Aorta (tissue), 5 donors: ENCODE measurements at regions not wholly inside any gene's neighbourhood (a gene's known extent, or its start where the extent isn't known, plus 50 kb on each side); places are given as distances from the start of the nearest gene placed in this dataset.
"Not testable (repeated sequence)": the region's sequence is repeated elsewhere in the genome, so short reads cannot be mapped to it uniquely, and the experiment has no call there.

Experiments
- ATAC-seq: fragments of 200-7000 bp; cut with Tn5 transposase; one replicate; pipeline ENCODE4 v1.9.1; 2022; ENCODE audit warnings: moderate library complexity; ENCODE audit not compliant: low FRiP score
- DNase-seq, 2 donors: peaks; one replicate each; pipeline ENCODE4 v3.0.0-alpha.2; 2020
- H3K27ac ChIP-seq, 2 donors: one replicate each; pipeline ENCODE4 v1.5.1; 2013; ENCODE audit warnings: low read length in 2 of 2, mild to moderate bottlenecking in 2 of 2, moderate library complexity in 2 of 2, control low read depth in 1 of 2, inconsistent platforms in 1 of 2, low read depth in 1 of 2
- H3K27me3 ChIP-seq, 2 donors: one replicate each; pipeline ENCODE4 v1.6.1; 2013; ENCODE audit warnings: control low read depth in 1 of 2, low read length in 1 of 2, mild to moderate bottlenecking in 1 of 2, moderate library complexity in 1 of 2; ENCODE audit not compliant: insufficient read depth in 2 of 2, control insufficient read depth in 1 of 2
- H3K36me3 ChIP-seq, 2 donors: one replicate each; pipeline ENCODE4 v1.6.1; 2013; ENCODE audit warnings: control low read depth in 1 of 2, low read length in 1 of 2, mild to moderate bottlenecking in 1 of 2; ENCODE audit not compliant: insufficient read depth in 2 of 2, control insufficient read depth in 1 of 2
- H3K4me1 ChIP-seq, 2 donors: one replicate each; pipeline ENCODE4 v1.6.1; 2013; ENCODE audit warnings: low read length in 2 of 2, control low read depth in 1 of 2, mild to moderate bottlenecking in 1 of 2, moderate library complexity in 1 of 2; ENCODE audit not compliant: insufficient read depth in 2 of 2, control insufficient read depth in 1 of 2
- H3K4me3 ChIP-seq, 2 donors: one replicate each; pipeline ENCODE4 v1.5.1; 2013; ENCODE audit warnings: low read length in 2 of 2, control low read depth in 1 of 2, mild to moderate bottlenecking in 1 of 2
- H3K9me3 ChIP-seq: one replicate; pipeline ENCODE4 v1.6.1; 2013; ENCODE audit warnings: mild to moderate bottlenecking, low read length; ENCODE audit not compliant: control insufficient read depth
- WGBS, 2 donors: extraction: QIAGEN DNeasy Blood & Tissue Kit; methylation state at CpG; one replicate each; pipeline ENCODE4 v1.1.7; 2013; 5-methylcytosine and 5-hydroxymethylcytosine counted together
- intact Hi-C, 2 donors: fragments of 100-400 bp; cut with DNase I; formaldehyde crosslinking; loops; one replicate each; pipeline versions ENCODE4 v1.14.2 to v1.15.0; 2022
- donor health status: healthy with polysubstance abuse.
- donor health status: Bipolar disorder and iron deficiency.
- donor health status: DM: no; HTN: no; CAD: no.
- donor health status: DM: no; HTN: no; CAD: no.
- donor health status: DM: yes; HTN: yes; CAD: no.

DNA sequence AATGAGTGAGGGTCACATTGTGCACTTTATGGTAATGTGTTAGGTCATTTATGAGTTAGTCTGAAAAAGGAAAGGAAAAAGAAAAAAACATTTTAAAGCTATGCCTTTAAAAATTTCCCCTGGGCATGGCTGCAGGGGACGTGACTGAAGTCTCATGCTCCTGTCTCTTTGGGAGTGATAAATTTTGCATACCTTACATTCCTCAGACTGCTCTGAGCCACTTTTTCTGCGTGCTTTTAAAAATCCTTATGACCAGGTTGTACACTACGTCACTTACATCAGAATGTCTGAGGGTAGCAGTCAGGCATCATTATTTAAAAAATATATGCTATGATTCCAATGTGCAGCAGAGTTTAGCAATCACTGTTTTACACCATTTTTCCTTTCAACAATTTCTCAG lies 121.2 kb downstream of the RFPL4B start:
- no peak for DNase-seq
- Histone ChIP-seq H3K9me3 (no peaks in the 10 kb centered on the region), H3K27me3 (no peaks in the 10 kb centered on the region), H3K4me3 (no peak overlapping the region), H3K36me3 (no peaks in the 10 kb centered on the region), H3K27ac (no peak overlapping the region), H3K4me1 (peaks cover 0 to 1% of the 10 kb centered on the region in 2 donors)
- no peak for ATAC-seq
- intact Hi-C loops = no loop called here
- 21 to 23% methylated on average over 3 of the region's 3 CpGs for WGBS, 2 donors

DNA sequence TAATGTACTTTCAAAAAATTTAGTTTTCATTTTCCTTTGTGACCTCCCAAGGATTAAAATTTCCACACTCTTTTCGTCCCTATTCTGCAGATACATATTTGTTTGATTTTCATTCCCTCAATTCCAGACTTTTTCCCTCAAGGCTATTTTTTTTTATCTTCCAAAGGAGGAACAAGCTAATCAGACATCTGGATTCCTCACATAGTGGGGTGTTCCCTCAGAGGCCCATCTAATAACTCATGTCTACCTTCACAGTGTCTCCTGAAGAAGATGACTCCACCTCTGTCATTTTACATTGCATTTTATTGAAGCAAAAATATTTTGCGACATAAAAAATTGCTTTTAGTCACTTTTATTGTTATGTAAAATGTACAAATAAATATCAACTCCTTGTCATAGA lies 122.2 kb downstream of the RFPL4B start:
- ATAC-seq = no peak
- 83 to 87% methylated on average over 2 of the region's 2 CpGs for whole genome bisulfite sequencing, 2 donors
- Histone ChIP-seq H3K27ac (no peak overlapping the region), H3K4me3 (no peak overlapping the region), H3K36me3 (no peaks in the 10 kb centered on the region), H3K27me3 (no peaks in the 10 kb centered on the region), H3K9me3 (no peaks in the 10 kb centered on the region), H3K4me1 (peaks cover 0 to 1% of the 10 kb centered on the region in 2 donors)
- intact Hi-C loops = no loop called here
- no peak for DNase-seq

DNA sequence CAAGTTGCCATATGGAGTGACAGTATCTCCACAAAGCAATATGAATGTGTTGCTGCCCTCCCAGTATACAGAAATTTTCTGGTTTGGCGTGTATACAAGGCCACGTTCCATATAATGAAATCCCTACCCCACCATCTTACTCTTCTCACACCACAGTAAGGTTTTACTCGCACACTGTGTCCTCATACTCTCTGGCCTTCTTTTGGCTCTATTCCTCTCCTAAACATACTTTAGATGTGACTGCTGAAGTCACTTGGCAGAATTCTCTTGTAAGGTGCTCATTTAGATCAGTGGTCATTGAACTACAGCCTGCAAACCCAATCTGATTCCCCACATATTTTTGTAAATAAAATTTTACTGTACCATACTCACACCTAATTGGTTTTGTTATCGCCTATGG lies 123.2 kb downstream of the RFPL4B start:
- no peak for ATAC-seq
- no peak for DNase-seq
- 90 to 91% methylated on average over 4 of the region's 4 CpGs for WGBS, 2 donors

DNA sequence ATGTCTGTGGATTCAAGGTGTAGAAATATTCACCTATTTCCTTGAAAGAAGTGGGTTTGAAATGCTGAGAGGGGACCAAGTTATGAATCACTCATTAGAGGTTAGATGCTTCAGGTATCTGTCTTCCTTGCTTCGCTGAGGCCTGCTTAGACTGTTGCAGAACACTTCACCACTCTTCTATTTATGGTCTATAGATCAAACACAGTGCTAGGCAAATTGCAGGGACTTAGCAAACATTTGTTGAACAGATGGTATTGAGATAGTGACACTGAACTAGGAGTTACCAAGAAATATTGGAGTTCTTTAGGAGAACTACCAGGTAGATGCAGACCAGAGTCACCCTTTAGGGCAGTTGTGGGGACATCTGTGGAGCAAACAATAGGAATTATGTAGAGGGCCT lies 123.8 kb downstream of the RFPL4B start:
- Histone ChIP-seq H3K9me3 (no peaks in the 10 kb centered on the region), H3K36me3 (no peaks in the 10 kb centered on the region), H3K4me3 (no peak overlapping the region), H3K27me3 (no peaks in the 10 kb centered on the region), H3K27ac (no peak overlapping the region), H3K4me1 (no peaks in the 10 kb centered on the region)
- intact Hi-C loops = no loop called here
- WGBS, 2 donors = 91 to 95% methylated on average over 1 of the region's 1 CpG
- peak; percentile 44 for ATAC-seq
- DNase-seq = no peak

More for the DNA sequence above, 123.2 kb downstream of the RFPL4B start:
- no peaks in the 10 kb centered on the region for H3K27me3 ChIP-seq
- H3K36me3 ChIP-seq = no peaks in the 10 kb centered on the region
- no peak overlapping the region for H3K27ac ChIP-seq
- H3K4me1 ChIP-seq = no peaks in the 10 kb centered on the region
- intact Hi-C loops = no loop called here
- H3K4me3 ChIP-seq = no peak overlapping the region
- no peaks in the 10 kb centered on the region for H3K9me3 ChIP-seq

DNA sequence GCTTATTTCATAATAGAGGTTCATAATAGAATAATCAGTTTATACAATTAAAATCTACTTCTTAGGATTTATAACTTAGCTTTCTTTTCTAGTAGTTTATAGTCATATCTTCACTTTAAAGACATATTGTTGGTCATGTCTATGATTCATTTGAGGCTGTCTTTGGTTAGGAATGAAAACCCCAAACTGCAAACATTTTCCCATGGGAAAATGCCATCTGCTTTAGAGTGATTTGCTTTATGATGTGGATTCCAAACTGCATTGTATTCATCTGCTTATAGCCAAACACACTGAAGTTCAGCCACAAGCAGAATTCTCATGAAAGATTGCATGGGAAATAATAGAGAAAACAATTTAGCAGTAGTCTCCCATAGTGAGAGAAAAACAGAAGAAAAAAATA lies 128.0 kb downstream of the RFPL4B start:
- intact Hi-C loops = no loop called here
- H3K4me3 ChIP-seq = no peak overlapping the region
- ATAC-seq = no peak

DNA sequence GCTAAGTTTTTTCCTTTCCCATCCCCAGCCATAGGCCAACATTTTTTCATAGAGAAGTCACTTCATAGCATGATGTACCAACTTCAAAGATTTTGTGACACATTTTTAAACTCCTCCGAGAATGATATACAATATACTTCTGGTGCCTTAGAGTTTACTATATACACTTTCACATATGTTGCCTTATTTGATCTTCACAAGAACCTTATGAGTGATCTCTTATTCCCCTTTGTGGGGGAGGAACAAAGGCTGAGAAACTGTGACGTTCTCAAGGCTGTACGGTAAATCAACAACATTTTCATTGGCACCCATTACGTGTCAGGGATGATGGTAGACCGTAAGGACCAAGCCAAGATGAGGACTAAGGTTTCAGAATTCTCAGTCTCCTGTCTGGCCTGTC lies 130.0 kb downstream of the RFPL4B start:
- Histone ChIP-seq H3K4me3 (no peak overlapping the region), H3K27me3 (no peaks in the 10 kb centered on the region), H3K4me1 (no peaks in the 10 kb centered on the region), H3K36me3 (no peaks in the 10 kb centered on the region), H3K9me3 (no peaks in the 10 kb centered on the region), H3K27ac (no peak overlapping the region)
- 81 to 86% methylated on average over 5 of the region's 5 CpGs for WGBS, 2 donors
- intact Hi-C loops = no loop called here
- no peak for DNase-seq
- ATAC-seq = no peak

More for the DNA sequence above, 128.0 kb downstream of the RFPL4B start:
- Histone ChIP-seq H3K27me3 (no peaks in the 10 kb centered on the region), H3K9me3 (no peaks in the 10 kb centered on the region), H3K4me1 (no peaks in the 10 kb centered on the region), H3K36me3 (no peaks in the 10 kb centered on the region), H3K27ac (no peak overlapping the region)
- no peak for DNase-seq

DNA sequence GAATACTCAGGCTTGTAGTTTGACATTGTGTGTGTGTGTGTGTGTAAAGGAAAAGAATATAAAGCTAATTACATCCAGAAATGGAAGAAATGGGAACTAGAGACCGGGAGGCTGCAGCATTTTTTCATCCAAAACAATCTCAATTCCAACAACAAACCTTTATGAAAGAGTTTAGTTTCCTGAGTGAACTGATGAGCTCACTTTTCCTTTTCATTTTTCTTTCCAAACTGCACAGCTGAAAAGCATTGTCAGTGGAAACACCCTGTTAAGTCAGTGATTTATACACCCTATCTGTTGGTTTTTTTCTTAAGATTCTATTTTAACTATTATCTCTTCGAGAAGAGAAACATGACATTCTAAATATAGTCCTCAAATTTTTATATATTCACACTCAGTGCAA lies 130.9 kb downstream of the RFPL4B start:
- Histone ChIP-seq H3K27ac (no peak overlapping the region), H3K36me3 (no peaks in the 10 kb centered on the region), H3K4me1 (no peaks in the 10 kb centered on the region), H3K4me3 (no peak overlapping the region), H3K9me3 (no peaks in the 10 kb centered on the region), H3K27me3 (no peaks in the 10 kb centered on the region)
- WGBS, 2 donors = 12 to 17% methylated on average over 2 of the region's 2 CpGs
- intact Hi-C loops = no loop called here
- ATAC-seq = no peak
- no peak for DNase-seq

DNA sequence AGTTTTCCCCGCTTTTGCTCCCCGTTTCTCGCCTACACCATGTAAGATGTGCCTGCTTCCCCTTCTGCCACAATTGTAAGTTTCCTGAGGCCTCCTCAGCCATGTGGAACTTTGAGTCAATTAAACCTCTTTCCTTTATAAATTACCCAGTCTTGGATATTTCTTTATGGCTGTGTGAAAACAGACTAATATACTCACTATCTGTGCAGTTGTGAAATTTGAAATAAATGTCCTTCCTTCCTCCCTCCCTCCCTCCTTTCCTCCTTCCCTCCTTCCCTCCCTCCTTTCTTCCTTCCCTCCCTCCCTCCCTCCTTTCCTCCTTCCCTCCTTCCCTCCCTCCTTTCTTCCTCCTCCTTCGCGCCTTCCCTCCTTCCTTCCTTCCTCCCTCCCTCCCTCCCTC lies 132.8 kb downstream of the RFPL4B start:
- H3K27ac ChIP-seq, DNase-seq, intact Hi-C loops, H3K9me3 ChIP-seq, H3K4me1 ChIP-seq, H3K4me3 ChIP-seq, ATAC-seq, H3K27me3 ChIP-seq, H3K36me3 ChIP-seq: not testable (repeated sequence)
- whole genome bisulfite sequencing, 2 donors = 97 to 99% methylated on average over 4 to 5 of the region's 5 CpGs

DNA sequence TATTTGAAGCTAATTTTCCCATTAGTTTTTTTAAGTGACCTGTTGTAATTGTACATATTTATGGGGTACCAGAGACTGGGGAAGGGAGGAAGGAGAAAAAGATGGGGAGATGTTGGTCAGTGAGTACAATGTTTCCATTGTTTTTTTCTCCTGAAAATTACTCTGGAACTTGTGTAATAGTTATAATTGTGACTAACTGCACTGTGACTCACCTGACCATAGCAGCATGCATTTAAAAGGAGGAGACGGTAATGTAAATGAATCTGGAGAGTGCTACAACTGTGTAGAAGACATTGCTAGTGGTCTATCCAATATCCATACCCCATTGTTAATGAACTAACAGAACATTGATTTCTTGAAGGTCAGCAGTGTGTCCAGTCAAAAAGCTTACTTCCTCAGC lies 133.4 kb downstream of the RFPL4B start:
- Histone ChIP-seq H3K4me3 (no peak overlapping the region), H3K27ac (no peak overlapping the region), H3K9me3 (no peaks in the 10 kb centered on the region), H3K27me3 (no peaks in the 10 kb centered on the region), H3K4me1 (no peaks in the 10 kb centered on the region), H3K36me3 (no peaks in the 10 kb centered on the region)
- intact Hi-C loops = no loop called here
- 90 to 97% methylated on average over 1 of the region's 1 CpG for WGBS, 2 donors
- ATAC-seq (no peak), DNase-seq (no peak)
